GM12878 (cell line): ENCODE measurements at regions not wholly inside any gene's neighbourhood (a gene's known extent, or its start where the extent isn't known, plus 50 kb on each side); places are given as distances from the start of the nearest gene placed in this dataset.

Experiments
- ATAC-seq: fragments of 200-7000 bp; cut with Tn5 transposase; 3 replicates; pipeline ENCODE4 v1.9.1; 2020; ENCODE audit warnings: mild to moderate bottlenecking, moderate library complexity
- BruUV-seq: library from RNA; stranded (reverse); fragments of 400-500 nt; replicated peaks from 2 replicates; lab custom pipeline; 2021; lab: Mats Ljungman, UMichigan
- CTCF ChIA-PET: fragments of 300-600 bp; sonication (Branson Sonifier 250); formaldehyde crosslinking; extraction: SDS; loops from one replicate; lab custom pipeline; 2021; ENCODE audit warnings: inconsistent platforms; lab: Yijun Ruan, JAX
- POLR2A ChIA-PET: fragments of 350-600 bp; formaldehyde crosslinking; extraction: SDS; loops from one replicate; lab custom pipeline; 2021; ENCODE audit warnings: inconsistent platforms; lab: Charles Lee
- RAD21 ChIA-PET: fragments of 300-600 bp; sonication (Branson Sonifier 250); formaldehyde crosslinking; loops from one replicate; lab custom pipeline; 2023; ENCODE audit warnings: antibody characterized with exemption; ENCODE audit not compliant: unreplicated experiment; lab: Charles Lee
- SMC1A ChIA-PET: fragments of 300-600 bp; sonication (Branson Sonifier 250); formaldehyde crosslinking; loops from one replicate; lab custom pipeline; 2023; ENCODE audit not compliant: unreplicated experiment, uncharacterized antibody; lab: Charles Lee
- DNase-seq: peaks from one replicate; pipeline ENCODE4 v3.0.0-alpha.2; 2011; ENCODE audit warnings: low read depth, low spot score
- FAIRE-seq: peaks from 3 replicates; lab custom pipeline; 2011; peaks lifted over from hg19 to GRCh38; lab: Jason Lieb, UNC
- H2AFZ ChIP-seq: 2 replicates; pipeline ENCODE4 v1.6.0; 2011; ENCODE audit warnings: low read depth, low read length, control low read depth; ENCODE audit not compliant: control insufficient read depth
- H3K27ac ChIP-seq: 2 replicates; pipeline ENCODE4 v1.5.1; 2011; ENCODE audit warnings: control low read depth; ENCODE audit not compliant: control insufficient read depth, insufficient read depth
- H3K27me3 ChIP-seq, 2 experiments: replicated peaks in 1 of 2; 2 replicates each; pipeline versions ENCODE4 v1.6.0 to v1.6.1; 2011; ENCODE audit warnings: low read length in 1 of 2; ENCODE audit not compliant: control insufficient read depth in 2 of 2, insufficient read depth in 2 of 2
- H3K36me3 ChIP-seq, 2 experiments: 2 replicates each; pipeline ENCODE4 v1.5.1; 2011; ENCODE audit warnings: low read length in 1 of 2; ENCODE audit not compliant: control insufficient read depth in 2 of 2, insufficient read depth in 2 of 2
- H3K4me1 ChIP-seq: 2 replicates; pipeline ENCODE4 v1.6.1; 2011; ENCODE audit warnings: mild to moderate bottlenecking, low read length, moderate library complexity, mixed read lengths; ENCODE audit not compliant: control insufficient read depth, insufficient read depth
- H3K4me2 ChIP-seq: 2 replicates; pipeline ENCODE4 v1.6.0; 2011; ENCODE audit warnings: control low read depth; ENCODE audit not compliant: control insufficient read depth, insufficient read depth
- H3K4me3 ChIP-seq: fragments of 200-600 bp; sonication (generic); 2 replicates; pipeline ENCODE4 v1.5.1; 2016
- H3K79me2 ChIP-seq: 2 replicates; pipeline ENCODE4 v1.6.0; 2011; ENCODE audit warnings: low read length; ENCODE audit not compliant: control insufficient read depth, insufficient read depth
- H3K9ac ChIP-seq: 2 replicates; pipeline ENCODE4 v1.8.0; 2011; ENCODE audit warnings: low read length, control low read depth, mixed read lengths; ENCODE audit not compliant: control insufficient read depth, insufficient read depth
- H3K9me3 ChIP-seq: replicated peaks from 3 replicates; pipeline ENCODE4 v1.5.1; 2011; ENCODE audit warnings: mild to moderate bottlenecking, low read length; ENCODE audit not compliant: control insufficient read depth, insufficient read depth
- H4K20me1 ChIP-seq: 2 replicates; pipeline ENCODE4 v1.6.0; 2011; ENCODE audit not compliant: control insufficient read depth, insufficient read depth
- ESRRA ChIP-seq: IDR thresholded peaks from 2 replicates; pipeline ENCODE4 v1.6.1; 2012; ENCODE audit warnings: mild to moderate bottlenecking, low read length, improper control_type of control experiment
- GATAD2B ChIP-seq: fragments of 450-650 bp; conservative IDR thresholded peaks from 2 replicates; pipeline ENCODE4 v1.6.1; 2017; ENCODE audit warnings: low read depth, mild to moderate bottlenecking, moderate library complexity
- MEF2A ChIP-seq: IDR thresholded peaks from 2 replicates; pipeline ENCODE4 v1.6.1; 2011; ENCODE audit warnings: low read depth, mild to moderate bottlenecking, low read length, moderate library complexity; ENCODE audit not compliant: insufficient read depth
- SMAD1 ChIP-seq: fragments of 450-650 bp; IDR thresholded peaks from 2 replicates; pipeline ENCODE4 v1.6.1; 2018; ENCODE audit warnings: mild to moderate bottlenecking, low read depth; ENCODE audit not compliant: partially characterized antibody
- SREBF2 ChIP-seq: IDR thresholded peaks from 2 replicates; pipeline ENCODE4 v1.6.1; 2012; ENCODE audit warnings: mild to moderate bottlenecking, low read length
- SUPT20H ChIP-seq: IDR thresholded peaks from 2 replicates; pipeline ENCODE4 v1.6.1; 2011; ENCODE audit warnings: low read depth, mild to moderate bottlenecking, low read length, moderate library complexity, borderline replicate concordance; ENCODE audit not compliant: control insufficient read depth
- YBX1 ChIP-seq: fragments of 450-650 bp; IDR thresholded peaks from 2 replicates; pipeline ENCODE4 v1.6.1; 2016; ENCODE audit warnings: antibody characterized with exemption
- WGBS: methylation state at CpG from one replicate; pipeline ENCODE4 v1.1.6; 2016; ENCODE audit warnings: low lambda C conversion rate; ENCODE audit not compliant: insufficient replicate concordance, insufficient coverage; ENCODE audit errors: missing lambda C conversion rate; 5-methylcytosine and 5-hydroxymethylcytosine counted together
- in situ Hi-C: fragments of 300-500 bp; cut with MboI; formaldehyde crosslinking; loops from 9 replicates; pipeline ENCODE4 v1.14.3; 2018; ENCODE audit warnings: mixed read lengths
- intact Hi-C: fragments of 100-400 bp; cut with micrococcal nuclease; formaldehyde crosslinking; loops from one replicate; pipeline ENCODE4 v1.14.2; 2022; ENCODE audit not compliant: unreplicated experiment
- TF ChIP-seq, protein P1 (sequence below), 3 experiments: IDR thresholded peaks in 2 of 3; conservative IDR thresholded peaks in 1 of 3; 2 replicates each; pipeline ENCODE4 v1.5.1; 2011; ENCODE audit warnings: low read depth in 3 of 3, low read length in 3 of 3, mild to moderate bottlenecking in 3 of 3, control low read depth in 2 of 3, moderate library complexity in 2 of 3, inconsistent platforms in 1 of 3, mixed read lengths in 1 of 3; ENCODE audit not compliant: control insufficient read depth in 2 of 3, insufficient read depth in 1 of 3; ENCODE audit errors: extremely low read depth in 1 of 3

- TF ChIP-seq ESRRA (no peak), SUPT20H (no peak)
Observed at GRCh38 chr20:21028436-21028835, 77.7 kb downstream of the LINC00237 start (continued).

DNA sequence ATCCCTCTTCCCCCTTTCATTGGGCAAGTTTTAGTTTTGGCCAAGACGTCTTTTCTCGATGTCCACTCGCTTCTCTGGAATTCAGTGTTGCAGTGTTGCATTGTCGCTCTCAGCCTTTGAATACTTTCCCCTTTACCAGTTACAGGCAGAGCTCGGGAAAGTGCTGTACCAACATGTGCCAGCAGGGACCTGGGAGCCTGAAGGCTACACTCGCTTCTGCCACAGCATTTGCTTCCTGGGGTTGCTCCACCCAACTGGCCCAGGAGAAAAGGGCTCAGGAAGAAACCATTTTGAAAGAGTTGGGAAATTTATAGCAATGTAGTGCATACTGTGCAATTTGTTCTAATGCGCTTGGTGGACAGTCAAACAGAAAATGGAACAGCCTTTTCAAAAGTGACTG, 78.6 kb downstream of the LINC00237 start:
- FAIRE-seq = no peak
- Histone ChIP-seq H3K4me1 (no peaks in the 10 kb centered on the region), H3K4me3 (no peak overlapping the region), H3K27ac (no peak overlapping the region), H3K4me2 (no peak overlapping the region), H3K79me2 (no peaks in the 10 kb centered on the region), H3K9me3 (no peaks in the 10 kb centered on the region), H3K36me3 (no peaks in the 10 kb centered on the region), H3K9ac (no peak overlapping the region), H4K20me1 (no peaks in the 10 kb centered on the region), H2AFZ (no peak overlapping the region), H3K27me3 (peaks cover 0 to 3% of the 10 kb centered on the region in 2 experiments; a peak in 2 of 4 replicates)
- DNase-seq = no peak
- POLR2A ChIA-PET = no interaction called here
- WGBS = 51% methylated on average over 7 of the region's 7 CpGs
- BruUV-seq = no TSS peak
- no peak; the same call in 2 of the 3 replicates for ATAC-seq
- intact Hi-C loops = no loop called here
- TF ChIP-seq SMAD1 (no peak), GATAD2B (no peak), SREBF2 (no peak), YBX1 (no peak), MEF2A (no peak)
- TF ChIP-seq, protein P1, sequence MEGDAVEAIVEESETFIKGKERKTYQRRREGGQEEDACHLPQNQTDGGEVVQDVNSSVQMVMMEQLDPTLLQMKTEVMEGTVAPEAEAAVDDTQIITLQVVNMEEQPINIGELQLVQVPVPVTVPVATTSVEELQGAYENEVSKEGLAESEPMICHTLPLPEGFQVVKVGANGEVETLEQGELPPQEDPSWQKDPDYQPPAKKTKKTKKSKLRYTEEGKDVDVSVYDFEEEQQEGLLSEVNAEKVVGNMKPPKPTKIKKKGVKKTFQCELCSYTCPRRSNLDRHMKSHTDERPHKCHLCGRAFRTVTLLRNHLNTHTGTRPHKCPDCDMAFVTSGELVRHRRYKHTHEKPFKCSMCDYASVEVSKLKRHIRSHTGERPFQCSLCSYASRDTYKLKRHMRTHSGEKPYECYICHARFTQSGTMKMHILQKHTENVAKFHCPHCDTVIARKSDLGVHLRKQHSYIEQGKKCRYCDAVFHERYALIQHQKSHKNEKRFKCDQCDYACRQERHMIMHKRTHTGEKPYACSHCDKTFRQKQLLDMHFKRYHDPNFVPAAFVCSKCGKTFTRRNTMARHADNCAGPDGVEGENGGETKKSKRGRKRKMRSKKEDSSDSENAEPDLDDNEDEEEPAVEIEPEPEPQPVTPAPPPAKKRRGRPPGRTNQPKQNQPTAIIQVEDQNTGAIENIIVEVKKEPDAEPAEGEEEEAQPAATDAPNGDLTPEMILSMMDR (IDR thresholded peaks at IDR 0.05 in 2 of 3, conservative IDR thresholded peaks at IDR 0.05 in 1 of 3; ENCODE audit: control insufficient read depth in 2 of 3, extremely low read depth in 1 of 3, insufficient read depth in 1 of 3, low read depth in 3 of 3, low read length in 3 of 3) = peak in 2 of 3 experiments; percentile 9 to 14; a peak in 1 of 6 replicates
- CTCF ChIA-PET = no interaction called here
- in situ Hi-C loops = no loop called here
- RAD21 ChIA-PET = no interaction called here
- SMC1A ChIA-PET = no interaction called here
